Upper lobe of left lung (tissue), 6 donors: ENCODE measurements at regions not wholly inside any gene's neighbourhood (a gene's known extent, or its start where the extent isn't known, plus 50 kb on each side); places are given as distances from the start of the nearest gene placed in this dataset.

ENCODE experiments used
- ATAC-seq, 2 donors: fragments of 200-7000 bp; cut with Tn5 transposase; one replicate each; pipeline ENCODE4 v1.9.1; 2022; ENCODE audit warnings: mild to moderate bottlenecking in 2 of 2, moderate library complexity in 2 of 2; ENCODE audit not compliant: low FRiP score in 2 of 2
- DNase-seq, 2 donors: peaks; one replicate each; pipeline ENCODE4 v3.0.0-alpha.2; 2019 to 2020
- H3K27ac ChIP-seq, 4 donors: fragments of 200-600 bp; sonication (generic); one replicate each; pipeline ENCODE4 v1.5.1; 2016 to 2019
- H3K27me3 ChIP-seq, 4 donors: fragments of 200-600 bp; sonication (generic); one replicate each; pipeline ENCODE4 v1.5.1; 2017 to 2019
- H3K36me3 ChIP-seq, 4 donors: fragments of 200-600 bp; sonication (generic); one replicate each; pipeline ENCODE4 v1.5.1; 2016 to 2019
- H3K4me1 ChIP-seq, 4 donors: fragments of 200-600 bp; sonication (generic); one replicate each; pipeline ENCODE4 v1.5.1; 2018 to 2019
- H3K4me3 ChIP-seq, 4 donors: fragments of 200-600 bp; sonication (generic); one replicate each; pipeline ENCODE4 v1.5.1; 2017 to 2019; ENCODE audit warnings: mild to moderate bottlenecking in 2 of 4, moderate library complexity in 1 of 4
- H3K9me3 ChIP-seq, 4 donors: fragments of 200-600 bp; sonication (generic); one replicate each; pipeline ENCODE4 v1.5.1; 2018 to 2019
- CTCF ChIP-seq, 6 experiments: fragments of 450-650 bp in 4 of 6; fragments of 200-600 bp in 2 of 6; sonication (generic) in 2 of 6; IDR thresholded peaks; one replicate each; pipeline ENCODE4 v1.5.1; 2016 to 2019; ENCODE audit warnings: antibody characterized with exemption in 6 of 6
- EP300 ChIP-seq, 4 donors: sonication (generic); formaldehyde crosslinking; IDR thresholded peaks; one replicate each; pipeline ENCODE4 v1.5.1; 2017; ENCODE audit warnings: antibody characterized with exemption in 4 of 4, control low read depth in 2 of 4
- POLR2A ChIP-seq, 4 donors: fragments of 450-650 bp; IDR thresholded peaks; one replicate each; pipeline ENCODE4 v1.5.1; 2016 to 2017; ENCODE audit warnings: antibody characterized with exemption in 4 of 4, mild to moderate bottlenecking in 2 of 4
- POLR2AphosphoS5 ChIP-seq, 2 donors: sonication (generic); formaldehyde crosslinking; IDR thresholded peaks; one replicate each; pipeline ENCODE4 v1.5.1; 2017; ENCODE audit warnings: antibody characterized with exemption in 2 of 2
- WGBS, 2 donors: methylation state at CpG; one replicate each; pipeline ENCODE4 v1.1.5; 2017 to 2018; 5-methylcytosine and 5-hydroxymethylcytosine counted together
- donor health status: DM: no; HTN: no; CAD: no; lungs with moderate emphysema.
- donor health status: DM: no; HTN: yes; CAD: no; lungs with severe emphysema.

- ATAC-seq (no peak), DNase-seq (no peak)
- TF ChIP-seq POLR2A (IDR thresholded peaks at IDR 0.05) (no peak), POLR2AphosphoS5 (IDR thresholded peaks at IDR 0.05) (no peak), EP300 (IDR thresholded peaks at IDR 0.05) (no peak), CTCF (IDR thresholded peaks at IDR 0.05) (no peak)
- WGBS, 2 donors, result 78 to 81% methylated on average over 2 of the region's 2 CpGs
- no peaks in the 10 kb centered on the region for H3K27me3 ChIP-seq
- no peak overlapping the region for H3K4me3 ChIP-seq
- no peaks in the 10 kb centered on the region for H3K9me3 ChIP-seq
- H3K36me3 ChIP-seq, result no peaks in the 10 kb centered on the region
- no peaks in the 10 kb centered on the region for H3K4me1 ChIP-seq
- no peak overlapping the region for H3K27ac ChIP-seq
Measured at GRCh38 chr5:120974690-120975089, 510.6 kb downstream of the PRR16 start.

- Histone ChIP-seq H3K4me3 (no peak overlapping the region), H3K27me3 (no peaks in the 10 kb centered on the region), H3K27ac (no peak overlapping the region), H3K9me3 (no peaks in the 10 kb centered on the region), H3K4me1 (no peaks in the 10 kb centered on the region), H3K36me3 (no peaks in the 10 kb centered on the region)
- DNase-seq (no peak), ATAC-seq (no peak)
- no peak for TF ChIP-seq POLR2A (IDR thresholded peaks at IDR 0.05)
- TF ChIP-seq POLR2AphosphoS5 (IDR thresholded peaks at IDR 0.05), result no peak
- no peak for TF ChIP-seq EP300 (IDR thresholded peaks at IDR 0.05)
- TF ChIP-seq CTCF (IDR thresholded peaks at IDR 0.05), result no peak
Measured at GRCh38 chr5:120982351-120982750, 518.3 kb downstream of the PRR16 start.

- Histone ChIP-seq H3K27me3 (no peaks in the 10 kb centered on the region), H3K4me1 (no peaks in the 10 kb centered on the region), H3K9me3 (no peaks in the 10 kb centered on the region), H3K4me3 (no peak overlapping the region), H3K27ac (no peak overlapping the region), H3K36me3 (no peaks in the 10 kb centered on the region)
- TF ChIP-seq CTCF (IDR thresholded peaks at IDR 0.05) (no peak), POLR2AphosphoS5 (IDR thresholded peaks at IDR 0.05) (no peak), EP300 (IDR thresholded peaks at IDR 0.05) (no peak), POLR2A (IDR thresholded peaks at IDR 0.05) (no peak)
- no peak for DNase-seq
- no peak for ATAC-seq
Measured at GRCh38 chr5:120985526-120985925, 521.4 kb downstream of the PRR16 start.

GRCh38 chr5:120988491-120988890 is 524.4 kb downstream of the PRR16 start:
- no peak for DNase-seq
- no peak overlapping the region for H3K4me3 ChIP-seq
- WGBS, 2 donors, result 67 to 80% methylated on average over 1 of the region's 1 CpG
- no peaks in the 10 kb centered on the region for H3K9me3 ChIP-seq
- TF ChIP-seq POLR2AphosphoS5 (IDR thresholded peaks at IDR 0.05), result no peak
- no peak for TF ChIP-seq EP300 (IDR thresholded peaks at IDR 0.05)
- TF ChIP-seq POLR2A (IDR thresholded peaks at IDR 0.05), result no peak
- TF ChIP-seq CTCF (IDR thresholded peaks at IDR 0.05), result no peak
- no peak for ATAC-seq
- H3K27me3 ChIP-seq, result no peaks in the 10 kb centered on the region
- no peaks in the 10 kb centered on the region for H3K4me1 ChIP-seq
- no peak overlapping the region for H3K27ac ChIP-seq
- H3K36me3 ChIP-seq, result no peaks in the 10 kb centered on the region

- H3K9me3 ChIP-seq, result no peaks in the 10 kb centered on the region
- DNase-seq, result no peak
Measured at GRCh38 chr5:120988941-120989340, 524.8 kb downstream of the PRR16 start.

More at GRCh38 chr5:120988941-120989340, 524.8 kb downstream of the PRR16 start:
- TF ChIP-seq EP300 (IDR thresholded peaks at IDR 0.05) (no peak), POLR2A (IDR thresholded peaks at IDR 0.05) (no peak), CTCF (IDR thresholded peaks at IDR 0.05) (no peak), POLR2AphosphoS5 (IDR thresholded peaks at IDR 0.05) (no peak)
- Histone ChIP-seq H3K4me3 (no peak overlapping the region), H3K27me3 (no peaks in the 10 kb centered on the region), H3K4me1 (no peaks in the 10 kb centered on the region), H3K27ac (no peak overlapping the region), H3K36me3 (no peaks in the 10 kb centered on the region)
- no peak for ATAC-seq
